ENCODE measurements at regions not wholly inside any gene's neighbourhood (a gene's known extent, or its start where the extent isn't known, plus 50 kb on each side); places are given as distances from the start of the nearest gene placed in this dataset.

- POLR2A ChIA-PET, result no interaction called here
Measured at GRCh38 chr1:29672416-29673227, 436.3 kb downstream of the PTPRU start.

GRCh38 chr1:29671446-29672356 is 435.4 kb downstream of the PTPRU start:
- no peak for DNase-seq (ENCODE audit: low read depth)
- ChIA-PET POLR2A (no interaction called here), CTCF (interaction anchor here (1.2 kb wide), 1 partner anchor 24 kb away, joined by 3 read pairs; no protein-coding TSS in a partner anchor)
- TF ChIP-seq CTCF (IDR thresholded peaks at IDR 0.05; ENCODE audit: insufficient read depth, low read depth, low read length), result no peak
- Histone ChIP-seq H3K36me3 (ENCODE audit: control insufficient read depth, insufficient read depth, low read length) (no peaks in the 10 kb centered on the region), H3K27me3 (ENCODE audit: control insufficient read depth, insufficient read depth, low read length) (no peaks in the 10 kb centered on the region; the same call in 1 of the 2 replicates), H3K4me3 (ENCODE audit: low read depth, low read length) (no peak overlapping the region)

More at GRCh38 chr1:29672416-29673227, 436.3 kb downstream of the PTPRU start:
- Histone ChIP-seq H3K27me3 (ENCODE audit: control insufficient read depth, insufficient read depth, low read length) (no peaks in the 10 kb centered on the region; the same call in 1 of the 2 replicates), H3K4me3 (ENCODE audit: low read depth, low read length) (no peak overlapping the region), H3K36me3 (ENCODE audit: control insufficient read depth, insufficient read depth, low read length) (no peaks in the 10 kb centered on the region)
- DNase-seq (ENCODE audit: low read depth), result no peak
- CTCF ChIA-PET, result interaction anchor here (1.2 kb wide), 1 partner anchor 25 kb away, joined by 3 read pairs; no protein-coding TSS in a partner anchor
- TF ChIP-seq CTCF (IDR thresholded peaks at IDR 0.05; ENCODE audit: insufficient read depth, low read depth, low read length), result no peak

DNA sequence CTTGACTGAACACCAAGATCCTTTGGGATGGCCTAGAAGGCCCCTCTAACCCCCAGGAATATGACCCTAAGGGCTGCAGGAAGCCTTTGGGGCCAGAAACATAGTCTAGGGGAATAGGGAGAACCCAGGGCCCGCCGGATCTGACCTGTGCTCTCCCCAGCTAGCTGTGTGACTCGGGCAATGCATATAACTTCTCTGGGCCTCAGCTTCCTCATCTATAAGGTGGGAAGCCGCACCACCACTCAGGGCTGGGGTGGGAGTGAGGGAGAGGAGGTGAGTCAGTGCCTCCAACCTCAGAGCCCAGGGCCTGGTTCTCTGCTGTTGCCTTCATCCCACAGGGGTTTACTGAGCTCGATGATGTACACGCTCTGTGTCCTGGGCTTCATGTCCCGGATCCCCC is 434.4 kb downstream of the PTPRU start:
- Histone ChIP-seq H3K27me3 (ENCODE audit: control insufficient read depth, insufficient read depth, low read length) (no peaks in the 10 kb centered on the region; the same call in 1 of the 2 replicates), H3K4me3 (ENCODE audit: low read depth, low read length) (no peak overlapping the region), H3K36me3 (ENCODE audit: control insufficient read depth, insufficient read depth, low read length) (no peaks in the 10 kb centered on the region)
- TF ChIP-seq CTCF (IDR thresholded peaks at IDR 0.05; ENCODE audit: insufficient read depth, low read depth, low read length), result no peak
- ChIA-PET CTCF (interaction anchor here (1.2 kb wide), 1 partner anchor 19 kb away, joined by 3 read pairs; no protein-coding TSS in a partner anchor), POLR2A (no interaction called here)
- DNase-seq (ENCODE audit: low read depth), result no peak

- no peak for DNase-seq (ENCODE audit: low read depth)
- Histone ChIP-seq H3K4me3 (ENCODE audit: low read depth, low read length) (no peak overlapping the region), H3K27me3 (ENCODE audit: control insufficient read depth, insufficient read depth, low read length) (no peaks in the 10 kb centered on the region; the same call in 1 of the 2 replicates), H3K36me3 (ENCODE audit: control insufficient read depth, insufficient read depth, low read length) (no peaks in the 10 kb centered on the region)
- CTCF ChIA-PET, result interaction anchor here (1.2 kb wide), 1 partner anchor 20 kb away, joined by 3 read pairs; no protein-coding TSS in a partner anchor
- POLR2A ChIA-PET, result no interaction called here
- no peak for TF ChIP-seq CTCF (IDR thresholded peaks at IDR 0.05; ENCODE audit: insufficient read depth, low read depth, low read length)
Measured at GRCh38 chr1:29669912-29670311, 433.6 kb downstream of the PTPRU start.

Measured in BJ (cell line).